ENCODE measurements at regions not wholly inside any gene's neighbourhood (a gene's known extent, or its start where the extent isn't known, plus 50 kb on each side); places are given as distances from the start of the nearest gene placed in this dataset.

DNA sequence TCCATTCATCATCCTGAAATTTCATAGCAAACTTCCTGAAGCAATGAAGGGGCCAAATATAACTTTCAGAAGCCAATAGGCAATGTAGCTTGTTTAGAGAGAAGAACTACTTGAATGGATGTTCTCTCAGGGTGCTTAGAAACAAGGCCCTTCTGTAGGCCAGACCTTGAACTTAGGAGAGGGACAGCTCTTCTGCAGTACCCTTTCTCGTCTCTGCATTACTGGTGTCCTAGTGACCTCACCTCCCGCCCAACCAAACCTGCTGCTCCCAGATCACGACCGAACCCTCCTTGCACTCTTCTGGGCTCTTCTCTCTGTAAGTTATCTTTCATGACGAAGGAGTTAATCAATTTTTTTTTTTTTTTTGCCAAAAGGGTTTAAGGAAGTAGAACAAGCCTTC, 543.9 kb downstream of the TDRD15 start:
- H3K4me3 Mint-ChIP-seq (ENCODE audit: unreplicated experiment): no peak overlapping the region
- POLR2A ChIA-PET: no interaction called here

DNA sequence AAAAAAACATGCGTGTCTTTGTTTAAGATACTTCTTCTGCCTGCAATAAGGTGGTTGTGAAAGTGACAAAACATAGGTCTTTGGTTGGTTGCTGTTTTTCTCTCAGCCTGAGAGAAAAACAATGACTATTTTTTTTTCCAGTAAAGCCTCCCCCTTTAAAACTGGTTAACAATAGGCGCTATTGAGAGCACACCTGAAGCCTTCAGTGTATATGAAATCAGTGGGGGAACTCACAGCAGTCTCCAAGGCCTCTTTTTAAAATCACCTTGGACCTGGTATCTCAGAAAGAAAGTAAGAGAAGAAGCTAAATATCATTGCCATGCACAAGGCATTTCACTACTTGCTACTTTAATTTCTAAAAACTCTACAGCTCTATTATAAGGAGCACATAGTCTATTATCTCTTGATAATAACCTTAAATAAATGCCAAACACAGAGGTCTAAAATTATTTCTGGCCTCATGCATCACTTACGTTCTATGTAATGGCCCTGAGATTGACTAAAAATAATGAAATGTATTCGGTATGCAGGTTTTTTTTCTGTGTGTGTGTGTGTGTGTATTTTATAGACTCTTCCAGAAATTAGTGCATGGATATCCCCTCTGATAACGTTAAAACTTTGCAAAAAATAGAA, 544.4 kb downstream of the TDRD15 start:
- no peaks in the 10 kb centered on the region for H3K36me3 ChIP-seq (ENCODE audit: control insufficient read depth, insufficient read depth, low read length)
- TF ChIP-seq, protein P1, sequence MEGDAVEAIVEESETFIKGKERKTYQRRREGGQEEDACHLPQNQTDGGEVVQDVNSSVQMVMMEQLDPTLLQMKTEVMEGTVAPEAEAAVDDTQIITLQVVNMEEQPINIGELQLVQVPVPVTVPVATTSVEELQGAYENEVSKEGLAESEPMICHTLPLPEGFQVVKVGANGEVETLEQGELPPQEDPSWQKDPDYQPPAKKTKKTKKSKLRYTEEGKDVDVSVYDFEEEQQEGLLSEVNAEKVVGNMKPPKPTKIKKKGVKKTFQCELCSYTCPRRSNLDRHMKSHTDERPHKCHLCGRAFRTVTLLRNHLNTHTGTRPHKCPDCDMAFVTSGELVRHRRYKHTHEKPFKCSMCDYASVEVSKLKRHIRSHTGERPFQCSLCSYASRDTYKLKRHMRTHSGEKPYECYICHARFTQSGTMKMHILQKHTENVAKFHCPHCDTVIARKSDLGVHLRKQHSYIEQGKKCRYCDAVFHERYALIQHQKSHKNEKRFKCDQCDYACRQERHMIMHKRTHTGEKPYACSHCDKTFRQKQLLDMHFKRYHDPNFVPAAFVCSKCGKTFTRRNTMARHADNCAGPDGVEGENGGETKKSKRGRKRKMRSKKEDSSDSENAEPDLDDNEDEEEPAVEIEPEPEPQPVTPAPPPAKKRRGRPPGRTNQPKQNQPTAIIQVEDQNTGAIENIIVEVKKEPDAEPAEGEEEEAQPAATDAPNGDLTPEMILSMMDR (IDR thresholded peaks at IDR 0.05; ENCODE audit: insufficient read depth in 1 of 2, low read depth in 1 of 2, low read length in 1 of 2, severe bottlenecking in 1 of 2, unreplicated experiment in 1 of 2): no peak
- ChIA-PET POLR2A (no interaction called here), CTCF (no interaction called here)
- Mint-ChIP-seq H3K4me1 (ENCODE audit: low read depth, unreplicated experiment) (no peaks in the 10 kb centered on the region), H3K36me3 (ENCODE audit: insufficient read depth, unreplicated experiment) (no peaks in the 10 kb centered on the region), H3K4me3 (ENCODE audit: unreplicated experiment) (no peak overlapping the region), H3K27ac (ENCODE audit: unreplicated experiment) (no peak overlapping the region), H3K9me3 (ENCODE audit: unreplicated experiment) (peaks cover 7% of the 10 kb centered on the region), H3K27me3 (ENCODE audit: insufficient read depth, unreplicated experiment) (no peaks in the 10 kb centered on the region)
- no peaks in the 10 kb centered on the region for H3K9me3 ChIP-seq
- no peaks in the 10 kb centered on the region for H3K27me3 ChIP-seq (replicated peaks; ENCODE audit: control insufficient read depth, insufficient read depth, low read length)
- intact Hi-C loops (cut with micrococcal nuclease; ENCODE audit: unreplicated experiment): no loop called here
- no peak for DNase-seq
- BruUV-seq (replicated peaks): no TSS peak
- H3K4me3 ChIP-seq (ENCODE audit: low read depth, low read length): no peak overlapping the region
- H3K4me1 ChIP-seq: no peaks in the 10 kb centered on the region

More for the DNA sequence above, 543.9 kb downstream of the TDRD15 start:
- H3K36me3 Mint-ChIP-seq (ENCODE audit: insufficient read depth, unreplicated experiment): no peaks in the 10 kb centered on the region
- no peak overlapping the region for H3K4me3 ChIP-seq (ENCODE audit: low read depth, low read length)
- BruUV-seq (replicated peaks): no TSS peak
- TF ChIP-seq, protein P1 (IDR thresholded peaks at IDR 0.05; ENCODE audit: insufficient read depth in 1 of 2, low read depth in 1 of 2, low read length in 1 of 2, severe bottlenecking in 1 of 2, unreplicated experiment in 1 of 2): no peak
- no peaks in the 10 kb centered on the region for H3K27me3 ChIP-seq (replicated peaks; ENCODE audit: control insufficient read depth, insufficient read depth, low read length)
- H3K4me1 ChIP-seq: no peaks in the 10 kb centered on the region
- H3K4me1 Mint-ChIP-seq (ENCODE audit: low read depth, unreplicated experiment): no peaks in the 10 kb centered on the region
- CTCF ChIA-PET: no interaction called here
- no peak overlapping the region for H3K27ac Mint-ChIP-seq (ENCODE audit: unreplicated experiment)
- H3K36me3 ChIP-seq (ENCODE audit: control insufficient read depth, insufficient read depth, low read length): no peaks in the 10 kb centered on the region
- intact Hi-C loops (cut with micrococcal nuclease; ENCODE audit: unreplicated experiment): no loop called here
- no peaks in the 10 kb centered on the region for H3K9me3 ChIP-seq
- H3K9me3 Mint-ChIP-seq (ENCODE audit: unreplicated experiment): peaks cover 7% of the 10 kb centered on the region
- no peaks in the 10 kb centered on the region for H3K27me3 Mint-ChIP-seq (ENCODE audit: insufficient read depth, unreplicated experiment)
- no peak for DNase-seq

DNA sequence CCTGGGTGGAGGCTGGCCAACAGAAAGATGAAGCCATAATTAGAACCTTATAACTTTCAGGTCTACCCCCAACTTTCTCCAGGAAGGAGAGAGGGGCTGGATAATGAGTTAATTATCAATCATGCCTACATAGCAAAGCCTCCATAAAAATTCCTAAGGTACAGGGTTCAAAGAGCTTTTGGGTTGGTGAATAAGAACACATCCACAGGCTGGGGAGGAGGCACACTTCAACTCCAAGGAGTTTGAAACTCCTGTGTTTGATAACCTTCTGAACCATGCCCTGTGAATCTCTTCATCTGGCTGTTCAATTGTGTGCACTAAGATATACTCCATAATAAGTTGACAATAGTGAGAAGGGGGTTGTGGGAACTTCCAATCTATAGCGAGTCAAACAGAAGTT, 552.3 kb downstream of the TDRD15 start:
- no peak overlapping the region for H3K27ac Mint-ChIP-seq (ENCODE audit: unreplicated experiment)
- CTCF ChIA-PET: no interaction called here
- peaks cover 31% of the 10 kb centered on the region for H3K9me3 Mint-ChIP-seq (ENCODE audit: unreplicated experiment)
- Histone ChIP-seq H3K36me3 (ENCODE audit: control insufficient read depth, insufficient read depth, low read length) (no peaks in the 10 kb centered on the region), H3K4me1 (peaks cover 28% of the 10 kb centered on the region), H3K4me3 (ENCODE audit: low read depth, low read length) (no peak overlapping the region), H3K27me3 (replicated peaks; ENCODE audit: control insufficient read depth, insufficient read depth, low read length) (no peaks in the 10 kb centered on the region), H3K9me3 (peaks cover 9% of the 10 kb centered on the region)
- intact Hi-C loops (cut with micrococcal nuclease; ENCODE audit: unreplicated experiment): no loop called here
- POLR2A ChIA-PET: no interaction called here
- TF ChIP-seq, protein P1 (IDR thresholded peaks at IDR 0.05; ENCODE audit: insufficient read depth in 1 of 2, low read depth in 1 of 2, low read length in 1 of 2, severe bottlenecking in 1 of 2, unreplicated experiment in 1 of 2): no peak
- BruUV-seq (replicated peaks): no TSS peak
- no peaks in the 10 kb centered on the region for H3K36me3 Mint-ChIP-seq (ENCODE audit: insufficient read depth, unreplicated experiment)
- peak; percentile 43 to 63 for DNase-seq
- H3K27me3 Mint-ChIP-seq (ENCODE audit: insufficient read depth, unreplicated experiment): no peaks in the 10 kb centered on the region
- H3K4me3 Mint-ChIP-seq (ENCODE audit: unreplicated experiment): no peak overlapping the region
- no peaks in the 10 kb centered on the region for H3K4me1 Mint-ChIP-seq (ENCODE audit: low read depth, unreplicated experiment)

All from Caco-2 (cell line).